Superior temporal gyrus (tissue), 1 donor: ENCODE measurements at regions not wholly inside any gene's neighbourhood (a gene's known extent, or its start where the extent isn't known, plus 50 kb on each side); places are given as distances from the start of the nearest gene placed in this dataset.

Experiments
- DNase-seq: peaks from one replicate; pipeline ENCODE4 v3.0.0-alpha.2; 2016; ENCODE audit errors: extremely low spot score

GRCh38 chr3:25091934-25092333 is 336.1 kb upstream of the RARB start:
- DNase-seq: no peak

GRCh38 chr3:25094932-25095685 is 333.0 kb upstream of the RARB start:
- peak; percentile 32 for DNase-seq

- no peak for DNase-seq
Observed at GRCh38 chr3:25096536-25096935, 331.5 kb upstream of the RARB start.

GRCh38 chr3:25097023-25097422 is 331.0 kb upstream of the RARB start:
- DNase-seq: no peak

- no peak for DNase-seq
Observed at GRCh38 chr3:25099666-25100065, 328.4 kb upstream of the RARB start.

DNA sequence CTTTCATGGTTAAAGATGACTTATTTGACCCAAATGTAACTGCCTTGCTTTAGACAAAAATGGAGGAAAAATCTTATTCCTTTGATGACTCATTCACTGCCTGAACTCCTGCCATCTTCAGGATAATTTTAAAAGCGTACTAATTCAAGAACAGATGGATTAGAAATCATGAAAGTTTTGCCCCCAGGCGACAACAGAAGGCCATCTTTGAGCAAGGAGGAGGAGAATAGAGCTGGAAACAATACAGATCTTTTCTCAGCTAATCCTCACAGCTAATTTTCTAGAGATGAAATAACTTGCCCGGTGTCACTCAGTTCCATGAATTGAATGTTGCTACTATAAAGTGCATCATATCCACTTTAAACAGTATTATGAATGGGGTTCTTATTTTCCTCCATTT is 324.7 kb upstream of the RARB start:
- DNase-seq: no peak

- DNase-seq: no peak
Observed at GRCh38 chr3:25107918-25108617, 320.0 kb upstream of the RARB start.

DNA sequence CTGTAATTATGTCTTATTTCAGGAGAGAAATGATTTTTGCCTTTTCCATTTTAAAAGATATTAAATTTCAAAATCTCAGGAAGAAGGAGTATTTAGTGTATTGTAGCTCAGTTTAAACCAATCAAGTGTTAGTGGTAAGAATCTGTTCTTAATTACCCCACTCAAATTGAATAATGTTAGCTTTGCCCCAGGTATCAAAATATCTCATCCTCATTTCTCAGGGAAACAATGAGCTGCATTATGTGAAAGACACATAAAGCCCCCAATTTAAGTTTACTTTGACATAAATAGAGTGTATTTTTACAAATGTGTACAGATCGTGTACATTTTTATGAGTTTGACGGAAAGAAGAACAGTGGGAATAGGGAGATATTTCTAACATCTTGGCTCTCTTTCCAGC is 317.4 kb upstream of the RARB start:
- no peak for DNase-seq

DNA sequence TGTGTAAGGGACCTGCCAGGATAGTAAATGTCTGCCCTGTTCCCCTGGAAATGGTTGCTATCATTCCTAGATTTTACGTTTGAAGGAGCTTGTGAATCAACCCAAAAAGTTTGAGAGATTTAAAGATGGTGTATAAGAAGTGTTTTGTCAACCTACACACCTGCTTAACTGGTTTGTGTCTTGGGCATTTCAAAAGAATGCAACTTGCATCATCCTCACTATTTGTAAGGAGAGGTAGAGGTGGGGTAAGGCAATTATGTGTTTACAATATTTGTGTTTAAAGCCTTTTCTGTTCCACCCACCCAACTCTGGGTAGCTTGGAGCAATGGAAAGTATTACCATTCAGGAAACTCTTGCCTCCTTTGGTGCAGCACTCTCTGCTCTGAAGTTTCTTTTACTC is 314.2 kb upstream of the RARB start:
- DNase-seq: no peak

DNA sequence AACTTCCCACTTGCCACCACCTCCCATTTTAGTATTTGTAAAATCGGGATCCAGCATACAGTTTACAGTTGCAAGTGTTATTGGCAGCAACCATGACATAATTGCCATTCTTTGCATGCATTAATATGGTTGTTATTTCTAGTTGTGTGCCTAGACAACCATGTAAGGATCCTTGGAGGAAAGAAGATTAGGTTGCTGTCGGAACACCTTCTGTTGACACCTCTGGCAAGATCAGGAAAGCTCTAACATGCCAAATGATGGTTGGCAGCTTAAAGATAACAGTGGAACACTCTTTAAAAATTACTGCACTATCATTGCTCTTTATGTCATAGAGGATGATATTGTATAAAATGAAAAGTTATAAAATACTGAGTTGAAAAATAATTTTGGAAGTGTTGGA is 313.5 kb upstream of the RARB start:
- DNase-seq: no peak

- no peak for DNase-seq
Observed at GRCh38 chr3:25117005-25117593, 311.0 kb upstream of the RARB start.

GRCh38 chr3:25119682-25120081 is 308.4 kb upstream of the RARB start:
- no peak for DNase-seq

- no peak for DNase-seq
Observed at GRCh38 chr3:25120665-25121064, 307.4 kb upstream of the RARB start.

DNA sequence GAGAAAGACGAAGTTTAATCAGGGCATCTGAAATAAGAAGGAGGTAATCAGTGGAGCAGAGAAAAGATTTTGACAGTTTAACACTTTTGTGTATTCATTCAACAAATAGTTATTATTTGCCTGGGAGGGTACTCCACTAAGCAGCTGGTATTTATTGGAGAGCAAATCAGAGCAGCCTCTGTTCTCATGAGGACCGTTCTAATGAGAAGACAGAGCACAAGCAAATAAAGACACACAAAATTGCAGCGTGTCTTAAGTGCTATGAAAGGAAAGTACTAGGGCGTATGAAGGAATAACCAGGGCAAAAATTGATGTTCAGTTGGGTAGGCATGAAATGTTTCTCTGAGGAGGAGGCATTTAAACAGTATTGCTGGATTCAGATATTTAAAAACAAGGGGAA is 302.9 kb upstream of the RARB start:
- DNase-seq: no peak

DNA sequence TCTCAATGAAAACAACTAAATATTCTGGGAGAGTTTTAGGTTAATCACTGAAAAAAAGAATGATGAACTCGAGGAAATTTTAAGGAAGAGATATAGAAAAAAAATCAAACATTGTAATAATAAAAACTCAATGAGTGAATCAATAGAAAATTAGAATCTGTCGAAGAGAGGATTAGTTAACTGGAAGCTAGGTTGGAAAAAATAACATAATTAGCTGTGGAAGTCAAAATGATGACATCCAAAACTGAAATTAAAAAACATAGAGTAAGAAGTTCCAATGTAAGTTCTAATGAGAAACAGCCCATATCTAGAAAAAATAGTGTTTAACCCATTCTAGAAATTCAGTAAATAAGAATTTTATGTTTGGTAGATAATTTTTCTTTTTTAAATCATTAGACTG is 299.3 kb upstream of the RARB start:
- DNase-seq: no peak

DNA sequence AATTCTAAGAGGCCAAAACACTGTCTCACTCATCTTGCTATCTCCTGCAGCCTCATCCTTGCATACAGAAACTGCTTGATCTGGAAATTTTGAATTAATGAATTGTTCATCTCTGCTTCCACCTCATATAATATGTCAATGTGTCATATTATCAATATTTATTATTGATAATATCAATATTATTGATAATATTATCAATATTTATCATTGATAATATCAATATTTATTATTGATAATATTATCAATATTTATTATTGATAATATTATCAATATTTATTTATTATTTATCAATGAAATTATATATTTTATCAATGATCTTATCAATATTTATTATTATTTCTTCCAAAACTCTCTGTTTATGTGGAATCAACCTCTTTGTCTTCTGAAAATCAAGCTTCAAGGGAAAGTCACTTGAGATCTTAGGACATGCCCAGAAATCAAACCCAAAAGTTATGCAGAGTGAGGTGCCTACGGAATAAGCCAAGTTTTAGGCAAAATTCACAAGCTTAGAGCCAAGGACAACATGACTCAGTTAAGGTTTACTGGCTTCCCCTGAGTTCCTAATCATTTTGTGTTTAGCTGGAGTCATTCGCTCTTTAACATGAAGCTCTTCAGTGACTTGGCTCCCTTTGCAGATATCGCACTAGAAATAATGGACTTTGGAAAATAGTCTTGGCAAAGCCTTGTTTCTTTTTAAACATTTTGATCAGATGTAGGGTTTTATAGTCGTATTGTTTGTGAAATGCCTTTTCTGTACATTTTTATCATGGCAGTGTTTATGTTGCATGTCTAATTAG is 297.1 kb upstream of the RARB start:
- DNase-seq: no peak

DNA sequence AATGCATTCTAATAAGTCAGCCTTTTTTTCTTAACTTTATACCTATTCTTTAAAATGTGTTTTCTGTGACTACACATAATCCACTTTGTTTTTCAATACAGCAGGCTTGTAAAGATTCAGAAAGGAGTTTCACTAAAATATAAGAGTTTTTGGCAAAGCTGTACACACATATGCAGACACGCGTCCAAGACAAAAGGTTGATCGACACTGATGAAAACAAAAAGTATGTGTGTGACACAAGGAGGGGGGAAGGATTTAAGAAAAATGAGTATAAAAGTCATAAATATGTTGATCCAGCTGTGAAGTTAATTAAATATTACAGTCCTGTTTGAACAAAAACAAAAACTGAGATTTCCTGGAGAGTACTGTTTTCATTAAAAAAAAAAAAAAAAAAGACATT is 294.5 kb upstream of the RARB start:
- no peak for DNase-seq

DNA sequence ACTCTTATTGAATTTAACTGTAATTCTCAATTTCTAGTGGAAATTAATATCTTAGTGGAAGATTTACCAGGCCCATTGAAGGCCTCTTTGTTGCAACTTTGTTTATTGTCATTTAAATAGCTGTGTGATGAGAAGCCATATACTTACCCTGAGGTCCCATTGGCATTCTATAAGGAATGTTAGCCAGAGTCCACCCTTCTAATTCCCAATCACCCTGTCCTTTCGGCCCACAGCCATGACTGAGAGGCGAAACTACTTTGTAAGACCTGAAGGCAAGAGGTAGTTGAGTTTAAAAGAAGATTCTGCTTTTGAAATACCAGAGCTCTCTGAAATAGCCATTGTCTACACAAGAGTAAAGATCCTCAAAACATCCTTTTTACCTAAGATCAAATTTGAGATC is 290.5 kb upstream of the RARB start:
- DNase-seq: no peak

DNA sequence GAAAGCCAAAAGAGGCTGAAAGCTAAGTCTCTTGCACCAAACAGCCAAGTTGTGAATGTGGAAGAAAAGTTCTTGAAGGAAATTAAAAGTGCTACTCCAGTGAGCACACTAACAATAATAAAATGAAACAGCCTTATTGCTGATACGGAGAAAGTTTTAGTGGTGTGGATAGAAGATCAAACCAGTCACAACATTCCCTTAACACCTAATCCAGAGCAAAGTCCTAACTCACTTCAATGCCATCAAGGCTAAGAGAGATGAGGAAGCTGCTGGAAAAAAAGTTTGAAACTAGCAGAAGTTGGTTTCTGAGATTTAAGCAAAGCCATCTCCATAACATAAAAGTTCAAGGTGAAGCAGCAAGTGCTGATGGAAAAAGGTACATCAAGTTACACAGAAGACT is 288.8 kb upstream of the RARB start:
- no peak for DNase-seq

GRCh38 chr3:25142609-25143355 is 285.3 kb upstream of the RARB start:
- DNase-seq: no peak

DNA sequence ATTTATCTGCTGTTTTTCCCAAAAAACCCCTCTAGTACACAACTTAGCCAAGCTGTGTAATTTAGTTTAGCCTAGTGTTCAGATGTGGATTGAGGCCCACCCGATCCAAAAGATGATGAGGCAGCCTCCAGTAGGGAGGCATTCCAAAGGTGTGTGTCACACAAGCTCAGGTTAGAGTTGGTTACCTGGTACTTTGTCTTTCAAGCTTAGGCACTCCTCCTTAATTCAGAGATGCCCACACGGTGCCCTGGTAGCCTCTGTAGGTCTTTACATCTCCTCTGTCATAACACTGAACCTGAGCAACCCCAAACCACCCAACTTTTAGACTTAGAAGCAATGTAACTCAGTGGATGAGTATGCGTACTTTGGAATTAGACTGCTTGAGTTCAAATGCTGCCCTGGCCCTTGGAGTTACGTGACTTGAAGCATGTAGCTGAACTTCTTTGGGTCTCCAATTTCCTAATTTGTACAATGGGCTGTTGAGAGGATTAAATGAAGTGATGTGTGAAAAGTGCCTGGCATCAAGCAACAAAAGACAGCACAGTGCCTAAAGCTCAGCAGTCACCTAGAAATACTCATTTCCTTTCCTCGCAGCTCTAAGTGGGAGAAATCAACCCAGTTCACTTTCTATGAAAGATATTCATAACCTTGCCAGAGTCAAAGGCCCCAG is 284.6 kb upstream of the RARB start:
- no peak for DNase-seq
